Inferior parietal cortex (tissue), 1 donor: ENCODE measurements at regions not wholly inside any gene's neighbourhood (a gene's known extent, or its start where the extent isn't known, plus 50 kb on each side); places are given as distances from the start of the nearest gene placed in this dataset.
A peak's percentile ranks its signal among the peaks of the same experiment; 100 is the strongest.
"Not testable (repeated sequence)": the region's sequence is repeated elsewhere in the genome, so short reads cannot be mapped to it uniquely, and the experiment has no call there.

ENCODE experiments used
- DNase-seq: peaks from one replicate; pipeline ENCODE4 v3.0.0-alpha.2; 2016; ENCODE audit errors: extremely low spot score

DNA sequence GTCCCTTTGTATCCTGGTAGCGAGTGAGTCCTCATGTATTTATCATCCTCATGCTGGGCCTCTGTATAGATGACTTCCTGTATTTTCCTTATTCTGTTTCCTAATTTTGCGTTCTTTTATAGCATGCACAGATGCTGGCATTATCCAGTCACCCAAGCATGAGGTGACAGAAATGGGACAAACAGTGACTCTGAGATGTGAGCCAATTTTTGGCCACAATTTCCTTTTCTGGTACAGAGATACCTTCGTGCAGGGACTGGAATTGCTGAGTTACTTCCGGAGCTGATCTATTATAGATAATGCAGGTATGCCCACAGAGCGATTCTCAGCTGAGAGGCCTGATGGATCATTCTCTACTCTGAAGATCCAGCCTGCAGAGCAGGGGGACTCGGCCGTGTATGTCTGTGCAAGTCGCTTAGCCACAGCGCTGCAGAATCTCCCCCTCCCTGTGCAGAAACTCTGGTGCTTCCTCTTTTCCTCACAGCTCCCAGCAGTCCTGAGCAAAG is 183.1 kb upstream of the PRSS58 start:
- DNase-seq = no peak

GRCh38 chr7:142440219-142440905 is 182.5 kb upstream of the PRSS58 start:
- no peak for DNase-seq

DNA sequence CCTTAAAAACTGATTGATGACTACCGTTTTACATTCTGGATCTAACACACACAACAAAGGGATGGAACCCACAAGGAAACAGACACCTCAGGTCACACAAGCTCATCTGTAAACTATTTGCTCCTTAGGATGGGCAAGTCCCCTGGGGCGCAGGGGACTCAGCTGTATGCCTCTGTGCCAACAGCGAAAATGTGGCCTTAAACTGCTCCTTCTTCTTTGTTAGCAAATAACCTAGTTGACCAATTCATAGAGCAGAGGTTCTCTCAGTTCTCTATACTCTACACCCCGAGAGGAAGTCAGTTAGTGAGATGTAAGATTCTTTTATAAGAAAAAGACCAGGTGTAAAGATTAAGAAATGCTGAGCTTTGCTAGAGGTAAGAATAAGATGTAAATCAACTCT is 181.9 kb upstream of the PRSS58 start:
- DNase-seq = no peak

DNA sequence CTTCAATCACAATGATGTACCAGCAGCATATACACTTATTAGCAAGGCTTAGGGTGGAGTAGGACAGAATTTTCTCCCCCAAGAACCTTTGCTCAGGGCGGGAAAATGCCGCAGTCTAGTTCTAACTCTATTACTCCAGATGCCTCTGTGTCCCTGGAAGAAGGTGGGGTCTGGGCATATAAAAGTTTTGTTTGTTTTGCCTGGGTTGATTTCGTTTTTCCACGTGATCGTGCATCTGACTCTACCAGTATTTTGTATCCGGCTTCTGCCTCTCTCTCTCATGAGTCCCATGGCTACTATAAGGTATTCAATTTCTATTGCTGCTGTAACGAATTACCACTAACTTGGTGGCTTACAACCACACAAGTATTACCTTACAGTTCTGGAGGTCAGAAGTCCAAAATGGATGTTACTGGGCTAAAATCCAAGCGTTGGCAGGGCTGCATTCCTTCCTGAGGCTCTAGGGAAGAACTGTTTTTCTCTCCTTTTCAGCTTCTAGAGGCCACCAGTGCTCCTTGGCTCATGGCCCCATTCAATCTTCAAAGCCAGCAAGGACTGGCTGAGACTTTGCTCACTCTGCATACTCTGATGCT is 181.2 kb upstream of the PRSS58 start:
- no peak for DNase-seq

- peak; percentile 42 for DNase-seq
These were observed 180.5 kb upstream of the PRSS58 start for GRCh38 chr7:142438235-142438922.

GRCh38 chr7:142437741-142438140 is 179.9 kb upstream of the PRSS58 start:
- DNase-seq = no peak

GRCh38 chr7:142436601-142437000 is 178.7 kb upstream of the PRSS58 start:
- no peak for DNase-seq

DNA sequence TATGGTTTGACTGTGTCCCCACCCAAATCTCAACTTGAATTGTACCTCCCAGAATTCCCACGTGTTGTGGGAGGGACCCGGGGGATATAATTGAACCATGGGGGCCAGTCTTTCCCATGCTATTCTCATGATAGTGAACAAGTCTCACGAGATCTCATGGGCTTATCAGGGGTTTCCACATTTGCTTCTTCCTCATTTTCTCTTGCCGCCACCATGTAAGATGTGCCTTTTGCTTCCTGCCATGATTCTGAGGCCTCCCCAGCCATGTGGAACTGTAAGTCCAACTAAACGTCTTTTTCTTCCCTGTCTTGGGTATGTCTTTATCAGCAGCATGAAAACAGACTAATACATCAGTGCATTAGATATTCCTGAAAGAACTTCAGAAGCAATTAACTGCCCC is 177.7 kb upstream of the PRSS58 start:
- not testable (repeated sequence) for DNase-seq

GRCh38 chr7:142434666-142435167 is 176.9 kb upstream of the PRSS58 start:
- no peak for DNase-seq

- DNase-seq = not testable (repeated sequence)
These were observed 176.3 kb upstream of the PRSS58 start for GRCh38 chr7:142434133-142434532.

GRCh38 chr7:142432377-142432776 is 174.5 kb upstream of the PRSS58 start:
- DNase-seq = no peak

- DNase-seq = no peak
These were observed 173.6 kb upstream of the PRSS58 start for GRCh38 chr7:142431491-142431890.

DNA sequence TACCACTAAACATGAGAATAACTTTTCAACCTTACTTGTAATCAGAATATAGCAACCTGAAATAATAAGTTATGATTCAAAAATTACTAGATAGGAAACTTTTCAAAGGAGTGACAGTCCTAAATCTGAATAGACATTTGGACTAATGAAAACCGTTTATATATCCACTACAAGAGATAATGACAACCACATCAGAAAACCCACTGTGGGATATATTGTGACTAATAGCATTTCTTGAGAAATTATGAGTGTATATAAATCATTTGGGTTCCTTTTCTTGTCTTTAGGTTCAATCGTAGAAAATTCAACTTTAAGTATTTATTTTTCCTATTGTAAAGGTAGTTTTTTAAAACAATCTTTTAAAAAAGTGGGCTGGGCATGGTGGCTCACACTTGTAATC is 170.2 kb upstream of the PRSS58 start:
- no peak for DNase-seq

DNA sequence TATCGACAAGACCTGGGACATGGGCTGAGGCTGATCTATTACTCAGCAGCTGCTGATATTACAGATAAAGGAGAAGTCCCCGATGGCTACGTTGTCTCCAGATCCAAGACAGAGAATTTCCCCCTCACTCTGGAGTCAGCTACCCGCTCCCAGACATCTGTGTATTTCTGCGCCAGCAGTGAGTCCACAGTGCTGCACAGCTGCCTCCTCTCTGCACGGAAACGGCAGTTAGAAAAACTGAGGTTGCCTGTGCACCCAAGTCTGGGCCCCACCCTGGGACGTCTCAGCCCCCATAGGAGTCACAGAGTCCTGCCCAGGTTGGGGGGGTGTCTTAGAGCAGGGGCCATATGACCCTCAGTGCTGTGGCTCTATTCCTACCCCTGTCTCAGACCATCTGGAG is 167.4 kb upstream of the PRSS58 start:
- DNase-seq = no peak

- no peak for DNase-seq
These were observed 164.8 kb upstream of the PRSS58 start for GRCh38 chr7:142422621-142423020.

GRCh38 chr7:142420554-142421362 is 162.9 kb upstream of the PRSS58 start:
- no peak for DNase-seq

GRCh38 chr7:142418326-142418725 is 160.5 kb upstream of the PRSS58 start:
- no peak for DNase-seq

DNA sequence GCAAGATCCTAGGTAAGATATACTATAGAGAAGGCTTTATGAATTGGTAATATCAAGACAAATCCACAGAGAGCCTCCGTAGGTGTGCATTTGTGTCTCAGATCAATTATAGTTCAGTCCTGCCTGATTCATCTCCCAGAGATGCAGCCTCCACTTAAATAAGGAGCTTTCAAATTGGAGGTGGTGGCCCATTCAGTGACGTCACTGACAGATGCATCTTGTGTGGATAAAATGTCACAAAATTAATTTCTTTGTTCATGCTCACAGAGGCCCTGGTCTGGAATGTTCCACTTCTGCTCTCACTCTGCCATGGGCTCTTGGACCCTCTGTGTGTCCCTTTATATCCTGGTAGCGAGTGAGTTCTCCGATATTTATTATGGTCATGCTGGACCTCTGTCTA is 157.1 kb upstream of the PRSS58 start:
- no peak for DNase-seq

- no peak for DNase-seq
These were observed 156.3 kb upstream of the PRSS58 start for GRCh38 chr7:142414135-142414534.

- no peak for DNase-seq
These were observed 155.6 kb upstream of the PRSS58 start for GRCh38 chr7:142413280-142414000.

- DNase-seq = peak; percentile 50
These were observed 154.8 kb upstream of the PRSS58 start for GRCh38 chr7:142412551-142413193.
